Prostate gland (tissue), 2 donors: ENCODE measurements at regions not wholly inside any gene's neighbourhood (a gene's known extent, or its start where the extent isn't known, plus 50 kb on each side); places are given as distances from the start of the nearest gene placed in this dataset.

Source experiments
- CTCF ChIP-seq, 4 experiments: fragments of 200-600 bp in 2 of 4; fragments of 450-650 bp in 2 of 4; sonication (generic) in 2 of 4; IDR thresholded peaks; 1 replicate in 3 of 4; 2 replicates in 1 of 4; pipeline ENCODE4 v1.5.1; 2016 to 2019; ENCODE audit warnings: antibody characterized with exemption in 4 of 4, mild to moderate bottlenecking in 2 of 4, moderate library complexity in 2 of 4
- POLR2A ChIP-seq: fragments of 450-650 bp; IDR thresholded peaks from one replicate; pipeline ENCODE4 v1.6.1; 2016; ENCODE audit warnings: antibody characterized with exemption, mild to moderate bottlenecking
- POLR2AphosphoS5 ChIP-seq: sonication (generic); formaldehyde crosslinking; IDR thresholded peaks from one replicate; pipeline ENCODE4 v1.6.1; 2017; ENCODE audit warnings: antibody characterized with exemption

- TF ChIP-seq CTCF (IDR thresholded peaks at IDR 0.05) (no peak), POLR2A (no peak), POLR2AphosphoS5 (no peak)
These were observed 296.7 kb downstream of the ASMT start for GRCh38 chrX:1911401-1912128.
